H1 (cell line): ENCODE measurements at regions not wholly inside any gene's neighbourhood (a gene's known extent, or its start where the extent isn't known, plus 50 kb on each side); places are given as distances from the start of the nearest gene placed in this dataset.

ENCODE experiments used
- BCL11A ChIP-seq, 2 experiments: IDR thresholded peaks; one replicate each; pipeline ENCODE4 v1.6.1; 2011; ENCODE audit warnings: low read depth in 2 of 2, low read length in 2 of 2, mild to moderate bottlenecking in 2 of 2
- CHD2 ChIP-seq: IDR thresholded peaks from 2 replicates; pipeline ENCODE4 v1.6.1; 2012; ENCODE audit warnings: low read length, improper control_type of control experiment
- CHD7 ChIP-seq: fragments of 300-600 bp; sonication (generic); IDR thresholded peaks from 2 replicates; pipeline ENCODE4 v1.7.1; 2012; ENCODE audit warnings: low read length, moderate library complexity, mild to moderate bottlenecking, inconsistent platforms; ENCODE audit not compliant: insufficient replicate concordance
- POLR2A ChIP-seq, 2 experiments: IDR thresholded peaks; 1 replicate in 1 of 2; 2 replicates in 1 of 2; pipeline ENCODE4 v1.6.1; 2011; ENCODE audit warnings: low read depth in 2 of 2, low read length in 2 of 2, mild to moderate bottlenecking in 2 of 2; ENCODE audit errors: control extremely low read depth in 1 of 2
- POU5F1 ChIP-seq: IDR thresholded peaks from 2 replicates; pipeline ENCODE4 v1.6.1; 2011; ENCODE audit warnings: low read depth, mild to moderate bottlenecking, low read length, moderate library complexity
- RBBP5 ChIP-seq: IDR thresholded peaks from 2 replicates; pipeline ENCODE4 v1.7.1; 2012; ENCODE audit warnings: low read depth, mild to moderate bottlenecking, inconsistent platforms, low read length, moderate library complexity, borderline replicate concordance
- SP1 ChIP-seq: IDR thresholded peaks from 2 replicates; pipeline ENCODE4 v1.6.1; 2011; ENCODE audit warnings: low read depth, low read length
- TBP ChIP-seq: IDR thresholded peaks from 2 replicates; pipeline ENCODE4 v1.6.1; 2011; ENCODE audit warnings: low read depth, low read length, improper control_type of control experiment

- no peak for TF ChIP-seq CHD7
- no peak for TF ChIP-seq BCL11A (IDR thresholded peaks at IDR 0.05; ENCODE audit: low read depth in 2 of 2, low read length in 2 of 2)
- no peak for TF ChIP-seq CHD2
- TF ChIP-seq POU5F1, result no peak
- no peak for TF ChIP-seq TBP
- no peak for TF ChIP-seq POLR2A (IDR thresholded peaks at IDR 0.05; ENCODE audit: control extremely low read depth in 1 of 2, low read depth in 2 of 2, low read length in 2 of 2)
- no peak for TF ChIP-seq RBBP5
- no peak for TF ChIP-seq SP1
Measured at GRCh38 chr13:106794117-106794516, 226.2 kb upstream of the ARGLU1 start (continued).
